GM23338 (cell line): ENCODE measurements at regions not wholly inside any gene's neighbourhood (a gene's known extent, or its start where the extent isn't known, plus 50 kb on each side); places are given as distances from the start of the nearest gene placed in this dataset.

Experiments
- ATAC-seq: fragments of 200-7000 bp; cut with Tn5 transposase; 3 replicates; pipeline ENCODE4 v1.9.1; 2020
- DNase-seq: peaks from one replicate; pipeline ENCODE4 v3.0.0-alpha.2; 2015; ENCODE audit warnings: low spot score
- H2AFZ ChIP-seq: fragments of 200-600 bp; sonication (generic); 2 replicates; pipeline ENCODE4 v1.8.0; 2016; ENCODE audit warnings: antibody characterized with exemption, mild to moderate bottlenecking, moderate library complexity
- H3F3A ChIP-seq: fragments of 200-600 bp; sonication (generic); replicated peaks from 2 replicates; pipeline ENCODE4 v1.8.0; 2017; ENCODE audit warnings: antibody characterized with exemption, mixed run types, low read depth
- H3K27ac ChIP-seq: fragments of 200-600 bp; sonication (generic); 2 replicates; pipeline ENCODE4 v1.6.1; 2016; ENCODE audit warnings: low read depth
- H3K27me3 ChIP-seq: fragments of 200-600 bp; sonication (generic); 2 replicates; pipeline ENCODE4 v1.8.0; 2016; ENCODE audit warnings: mild to moderate bottlenecking, mixed run types, moderate library complexity; ENCODE audit not compliant: insufficient read depth
- H3K36me3 ChIP-seq: fragments of 200-600 bp; sonication (generic); 2 replicates; pipeline ENCODE4 v1.8.0; 2016; ENCODE audit warnings: mild to moderate bottlenecking; ENCODE audit not compliant: insufficient read depth
- H3K4me1 ChIP-seq: fragments of 200-600 bp; sonication (generic); 2 replicates; pipeline ENCODE4 v1.8.0; 2016; ENCODE audit warnings: mild to moderate bottlenecking, moderate library complexity; ENCODE audit not compliant: insufficient read depth
- H3K4me2 ChIP-seq: fragments of 200-600 bp; sonication (generic); 2 replicates; pipeline ENCODE4 v1.7.1; 2017; ENCODE audit warnings: mixed run types
- H3K4me3 ChIP-seq: fragments of 200-600 bp; sonication (generic); 2 replicates; pipeline ENCODE4 v1.6.1; 2016; ENCODE audit warnings: mixed run types
- H3K79me2 ChIP-seq: fragments of 200-600 bp; sonication (generic); replicated peaks from 2 replicates; pipeline ENCODE4 v1.8.0; 2017; ENCODE audit warnings: mild to moderate bottlenecking; ENCODE audit not compliant: insufficient read depth
- H3K9me2 ChIP-seq: fragments of 200-600 bp; sonication (generic); 2 replicates; pipeline ENCODE4 v1.8.0; 2017; ENCODE audit not compliant: insufficient read depth
- H4K20me1 ChIP-seq: fragments of 200-600 bp; sonication (generic); replicated peaks from 2 replicates; pipeline ENCODE4 v1.8.0; 2017; ENCODE audit warnings: mild to moderate bottlenecking; ENCODE audit not compliant: insufficient read depth
- H3K27ac Mint-ChIP-seq: 2 replicates; pipeline ENCODE4 v1.8.0; 2020; ENCODE audit warnings: inconsistent platforms, mild to moderate bottlenecking, moderate library complexity, mixed read lengths
- H3K27me3 Mint-ChIP-seq: 3 replicates; pipeline ENCODE4 v1.8.0; 2022; ENCODE audit warnings: low read depth, mild to moderate bottlenecking, moderate library complexity, mixed read lengths, inconsistent platforms; ENCODE audit not compliant: insufficient read depth, poor library complexity
- H3K36me3 Mint-ChIP-seq: 3 replicates; pipeline ENCODE4 v1.8.0; 2021; ENCODE audit warnings: low read depth, mild to moderate bottlenecking, inconsistent platforms, moderate library complexity, mixed read lengths
- H3K4me1 Mint-ChIP-seq: 3 replicates; pipeline ENCODE4 v1.8.0; 2020; ENCODE audit warnings: mild to moderate bottlenecking, inconsistent platforms, mixed read lengths
- H3K4me3 Mint-ChIP-seq: 3 replicates; pipeline ENCODE4 v1.8.0; 2021; ENCODE audit warnings: moderate library complexity, mild to moderate bottlenecking, inconsistent platforms, mixed read lengths
- H3K9me3 Mint-ChIP-seq: 3 replicates; pipeline ENCODE4 v1.8.0; 2020; ENCODE audit warnings: moderate library complexity, mild to moderate bottlenecking, inconsistent platforms, mixed read lengths
- CREB1 ChIP-seq: fragments of 250-450 bp; sonication (Bioruptor Pico); IDR thresholded peaks from 2 replicates; pipeline ENCODE4 v1.5.0; 2020; ENCODE audit warnings: low read depth, mild to moderate bottlenecking, moderate library complexity
- EZH2 ChIP-seq: fragments of 200-600 bp; sonication (generic); IDR thresholded peaks from one replicate; pipeline ENCODE4 v1.8.0; 2017; ENCODE audit warnings: antibody characterized with exemption, mild to moderate bottlenecking, low read depth; ENCODE audit not compliant: unreplicated experiment
- EZH2phosphoT487 ChIP-seq: fragments of 200-600 bp; sonication (generic); IDR thresholded peaks from one replicate; pipeline ENCODE4 v1.8.1; 2018; ENCODE audit warnings: antibody characterized with exemption; ENCODE audit not compliant: unreplicated experiment
- JUNB ChIP-seq: IDR thresholded peaks from one replicate; pipeline ENCODE4 v1.6.1; 2016; ENCODE audit warnings: antibody characterized with exemption; ENCODE audit not compliant: unreplicated experiment
- NANOG ChIP-seq: IDR thresholded peaks from 2 replicates; pipeline ENCODE4 v1.6.1; 2016; ENCODE audit warnings: antibody characterized with exemption, borderline replicate concordance
- POLR2AphosphoS5 ChIP-seq: IDR thresholded peaks from 2 replicates; pipeline ENCODE4 v1.6.1; 2016; ENCODE audit warnings: antibody characterized with exemption, low read depth
- STAT1 ChIP-seq: IDR thresholded peaks from one replicate; pipeline ENCODE4 v1.6.1; 2016; ENCODE audit warnings: antibody characterized with exemption; ENCODE audit not compliant: unreplicated experiment
- ZNF114 ChIP-seq: fragments of 250-450 bp; sonication (Bioruptor Pico); IDR thresholded peaks from 2 replicates; pipeline ENCODE4 v1.5.0; 2020; ENCODE audit warnings: mild to moderate bottlenecking, moderate library complexity
- ZNF331 ChIP-seq: fragments of 250-450 bp; sonication (Bioruptor Pico); IDR thresholded peaks from 2 replicates; pipeline ENCODE4 v1.5.0; 2020; ENCODE audit warnings: low read depth, mild to moderate bottlenecking, moderate library complexity
- TF ChIP-seq, protein P1 (sequence below): fragments of 250-450 bp; sonication (Bioruptor Pico); IDR thresholded peaks from 2 replicates; pipeline ENCODE4 v1.5.0; 2020; ENCODE audit warnings: mild to moderate bottlenecking, moderate library complexity
- TF ChIP-seq, protein P2 (sequence below), 2 experiments: fragments of 200-600 bp in 1 of 2; sonication (generic) in 1 of 2; conservative IDR thresholded peaks; 2 replicates each; pipeline versions ENCODE4 v1.5.1 to v1.6.1; 2016 to 2017; ENCODE audit warnings: antibody characterized with exemption in 2 of 2, low read depth in 2 of 2, mild to moderate bottlenecking in 2 of 2, moderate library complexity in 1 of 2
- TF ChIP-seq, protein P3 (sequence below): IDR thresholded peaks from one replicate; pipeline ENCODE4 v1.6.1; 2018; ENCODE audit warnings: antibody characterized with exemption; ENCODE audit not compliant: unreplicated experiment
- TF ChIP-seq, protein P4 (sequence below): IDR thresholded peaks from 2 replicates; pipeline ENCODE4 v1.6.1; 2016; ENCODE audit warnings: antibody characterized with exemption

DNA sequence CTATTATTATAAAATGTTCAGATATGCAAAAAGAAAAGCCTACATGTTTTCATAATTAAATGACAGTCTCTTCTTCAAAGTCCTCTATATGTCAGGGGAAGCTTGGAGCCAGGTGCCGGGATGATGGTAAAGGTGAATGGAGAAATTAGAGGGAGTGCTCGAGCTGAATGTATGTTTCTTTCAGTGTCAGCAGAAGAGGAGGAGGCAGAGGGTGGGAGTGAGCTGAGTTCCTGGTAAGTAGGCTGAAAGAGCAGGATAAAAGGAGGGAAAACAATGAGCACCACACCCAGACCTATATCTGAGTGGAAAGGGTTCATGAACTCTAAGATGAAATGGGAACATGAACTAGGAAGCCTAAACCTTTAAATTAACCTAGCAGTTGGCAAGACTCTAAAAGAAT lies 307.6 kb upstream of the NBEA start:
- peaks cover 12% of the 10 kb centered on the region; the same call in 1 of the 2 replicates for H3K9me2 ChIP-seq
- Mint-ChIP-seq H3K27ac (no peak overlapping the region), H3K36me3 (0 out of 3 replicates have a peak, but pooled peaks cover 4% of the 10 kb centered on the region), H3K4me1 (peaks cover 22% of the 10 kb centered on the region), H3K27me3 (peaks cover 5% of the 10 kb centered on the region), H3K4me3 (no peak overlapping the region), H3K9me3 (peaks cover 5% of the 10 kb centered on the region; the same call in 2 of the 3 replicates)
- no peaks in the 10 kb centered on the region for H3K36me3 ChIP-seq
- H3K4me3 ChIP-seq = no peak overlapping the region
- no peak for ATAC-seq
- TF ChIP-seq POLR2AphosphoS5 (no peak), ZNF331 (CRISPR knock-in tag) (no peak), ZNF114 (CRISPR knock-in tag) (no peak), EZH2phosphoT487 (no peak), EZH2 (no peak), NANOG (no peak), STAT1 (no peak), CREB1 (CRISPR knock-in tag) (no peak), JUNB (no peak)
- TF ChIP-seq, protein P1, sequence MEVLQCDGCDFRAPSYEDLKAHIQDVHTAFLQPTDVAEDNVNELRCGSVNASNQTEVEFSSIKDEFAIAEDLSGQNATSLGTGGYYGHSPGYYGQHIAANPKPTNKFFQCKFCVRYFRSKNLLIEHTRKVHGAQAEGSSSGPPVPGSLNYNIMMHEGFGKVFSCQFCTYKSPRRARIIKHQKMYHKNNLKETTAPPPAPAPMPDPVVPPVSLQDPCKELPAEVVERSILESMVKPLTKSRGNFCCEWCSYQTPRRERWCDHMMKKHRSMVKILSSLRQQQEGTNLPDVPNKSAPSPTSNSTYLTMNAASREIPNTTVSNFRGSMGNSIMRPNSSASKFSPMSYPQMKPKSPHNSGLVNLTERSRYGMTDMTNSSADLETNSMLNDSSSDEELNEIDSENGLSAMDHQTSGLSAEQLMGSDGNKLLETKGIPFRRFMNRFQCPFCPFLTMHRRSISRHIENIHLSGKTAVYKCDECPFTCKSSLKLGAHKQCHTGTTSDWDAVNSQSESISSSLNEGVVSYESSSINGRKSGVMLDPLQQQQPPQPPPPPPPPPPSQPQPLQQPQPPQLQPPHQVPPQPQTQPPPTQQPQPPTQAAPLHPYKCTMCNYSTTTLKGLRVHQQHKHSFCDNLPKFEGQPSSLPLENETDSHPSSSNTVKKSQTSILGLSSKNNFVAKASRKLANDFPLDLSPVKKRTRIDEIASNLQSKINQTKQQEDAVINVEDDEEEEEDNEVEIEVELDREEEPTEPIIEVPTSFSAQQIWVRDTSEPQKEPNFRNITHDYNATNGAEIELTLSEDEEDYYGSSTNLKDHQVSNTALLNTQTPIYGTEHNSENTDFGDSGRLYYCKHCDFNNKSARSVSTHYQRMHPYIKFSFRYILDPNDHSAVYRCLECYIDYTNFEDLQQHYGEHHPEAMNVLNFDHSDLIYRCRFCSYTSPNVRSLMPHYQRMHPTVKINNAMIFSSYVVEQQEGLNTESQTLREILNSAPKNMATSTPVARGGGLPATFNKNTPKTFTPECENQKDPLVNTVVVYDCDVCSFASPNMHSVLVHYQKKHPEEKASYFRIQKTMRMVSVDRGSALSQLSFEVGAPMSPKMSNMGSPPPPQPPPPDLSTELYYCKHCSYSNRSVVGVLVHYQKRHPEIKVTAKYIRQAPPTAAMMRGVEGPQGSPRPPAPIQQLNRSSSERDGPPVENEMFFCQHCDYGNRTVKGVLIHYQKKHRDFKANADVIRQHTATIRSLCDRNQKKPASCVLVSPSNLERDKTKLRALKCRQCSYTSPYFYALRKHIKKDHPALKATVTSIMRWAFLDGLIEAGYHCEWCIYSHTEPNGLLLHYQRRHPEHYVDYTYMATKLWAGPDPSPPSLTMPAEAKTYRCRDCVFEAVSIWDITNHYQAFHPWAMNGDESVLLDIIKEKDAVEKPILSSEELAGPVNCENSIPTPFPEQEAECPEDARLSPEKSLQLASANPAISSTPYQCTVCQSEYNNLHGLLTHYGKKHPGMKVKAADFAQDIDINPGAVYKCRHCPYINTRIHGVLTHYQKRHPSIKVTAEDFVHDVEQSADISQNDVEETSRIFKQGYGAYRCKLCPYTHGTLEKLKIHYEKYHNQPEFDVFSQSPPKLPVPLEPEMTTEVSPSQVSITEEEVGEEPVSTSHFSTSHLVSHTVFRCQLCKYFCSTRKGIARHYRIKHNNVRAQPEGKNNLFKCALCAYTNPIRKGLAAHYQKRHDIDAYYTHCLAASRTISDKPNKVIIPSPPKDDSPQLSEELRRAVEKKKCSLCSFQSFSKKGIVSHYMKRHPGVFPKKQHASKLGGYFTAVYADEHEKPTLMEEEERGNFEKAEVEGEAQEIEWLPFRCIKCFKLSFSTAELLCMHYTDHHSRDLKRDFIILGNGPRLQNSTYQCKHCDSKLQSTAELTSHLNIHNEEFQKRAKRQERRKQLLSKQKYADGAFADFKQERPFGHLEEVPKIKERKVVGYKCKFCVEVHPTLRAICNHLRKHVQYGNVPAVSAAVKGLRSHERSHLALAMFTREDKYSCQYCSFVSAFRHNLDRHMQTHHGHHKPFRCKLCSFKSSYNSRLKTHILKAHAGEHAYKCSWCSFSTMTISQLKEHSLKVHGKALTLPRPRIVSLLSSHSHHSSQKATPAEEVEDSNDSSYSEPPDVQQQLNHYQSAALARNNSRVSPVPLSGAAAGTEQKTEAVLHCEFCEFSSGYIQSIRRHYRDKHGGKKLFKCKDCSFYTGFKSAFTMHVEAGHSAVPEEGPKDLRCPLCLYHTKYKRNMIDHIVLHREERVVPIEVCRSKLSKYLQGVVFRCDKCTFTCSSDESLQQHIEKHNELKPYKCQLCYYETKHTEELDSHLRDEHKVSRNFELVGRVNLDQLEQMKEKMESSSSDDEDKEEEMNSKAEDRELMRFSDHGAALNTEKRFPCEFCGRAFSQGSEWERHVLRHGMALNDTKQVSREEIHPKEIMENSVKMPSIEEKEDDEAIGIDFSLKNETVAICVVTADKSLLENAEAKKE (CRISPR knock-in tag) = no peak
- TF ChIP-seq, protein P2, sequence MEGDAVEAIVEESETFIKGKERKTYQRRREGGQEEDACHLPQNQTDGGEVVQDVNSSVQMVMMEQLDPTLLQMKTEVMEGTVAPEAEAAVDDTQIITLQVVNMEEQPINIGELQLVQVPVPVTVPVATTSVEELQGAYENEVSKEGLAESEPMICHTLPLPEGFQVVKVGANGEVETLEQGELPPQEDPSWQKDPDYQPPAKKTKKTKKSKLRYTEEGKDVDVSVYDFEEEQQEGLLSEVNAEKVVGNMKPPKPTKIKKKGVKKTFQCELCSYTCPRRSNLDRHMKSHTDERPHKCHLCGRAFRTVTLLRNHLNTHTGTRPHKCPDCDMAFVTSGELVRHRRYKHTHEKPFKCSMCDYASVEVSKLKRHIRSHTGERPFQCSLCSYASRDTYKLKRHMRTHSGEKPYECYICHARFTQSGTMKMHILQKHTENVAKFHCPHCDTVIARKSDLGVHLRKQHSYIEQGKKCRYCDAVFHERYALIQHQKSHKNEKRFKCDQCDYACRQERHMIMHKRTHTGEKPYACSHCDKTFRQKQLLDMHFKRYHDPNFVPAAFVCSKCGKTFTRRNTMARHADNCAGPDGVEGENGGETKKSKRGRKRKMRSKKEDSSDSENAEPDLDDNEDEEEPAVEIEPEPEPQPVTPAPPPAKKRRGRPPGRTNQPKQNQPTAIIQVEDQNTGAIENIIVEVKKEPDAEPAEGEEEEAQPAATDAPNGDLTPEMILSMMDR (conservative IDR thresholded peaks at IDR 0.05; ENCODE audit: low read depth in 2 of 2) = no peak
- TF ChIP-seq, protein P3, sequence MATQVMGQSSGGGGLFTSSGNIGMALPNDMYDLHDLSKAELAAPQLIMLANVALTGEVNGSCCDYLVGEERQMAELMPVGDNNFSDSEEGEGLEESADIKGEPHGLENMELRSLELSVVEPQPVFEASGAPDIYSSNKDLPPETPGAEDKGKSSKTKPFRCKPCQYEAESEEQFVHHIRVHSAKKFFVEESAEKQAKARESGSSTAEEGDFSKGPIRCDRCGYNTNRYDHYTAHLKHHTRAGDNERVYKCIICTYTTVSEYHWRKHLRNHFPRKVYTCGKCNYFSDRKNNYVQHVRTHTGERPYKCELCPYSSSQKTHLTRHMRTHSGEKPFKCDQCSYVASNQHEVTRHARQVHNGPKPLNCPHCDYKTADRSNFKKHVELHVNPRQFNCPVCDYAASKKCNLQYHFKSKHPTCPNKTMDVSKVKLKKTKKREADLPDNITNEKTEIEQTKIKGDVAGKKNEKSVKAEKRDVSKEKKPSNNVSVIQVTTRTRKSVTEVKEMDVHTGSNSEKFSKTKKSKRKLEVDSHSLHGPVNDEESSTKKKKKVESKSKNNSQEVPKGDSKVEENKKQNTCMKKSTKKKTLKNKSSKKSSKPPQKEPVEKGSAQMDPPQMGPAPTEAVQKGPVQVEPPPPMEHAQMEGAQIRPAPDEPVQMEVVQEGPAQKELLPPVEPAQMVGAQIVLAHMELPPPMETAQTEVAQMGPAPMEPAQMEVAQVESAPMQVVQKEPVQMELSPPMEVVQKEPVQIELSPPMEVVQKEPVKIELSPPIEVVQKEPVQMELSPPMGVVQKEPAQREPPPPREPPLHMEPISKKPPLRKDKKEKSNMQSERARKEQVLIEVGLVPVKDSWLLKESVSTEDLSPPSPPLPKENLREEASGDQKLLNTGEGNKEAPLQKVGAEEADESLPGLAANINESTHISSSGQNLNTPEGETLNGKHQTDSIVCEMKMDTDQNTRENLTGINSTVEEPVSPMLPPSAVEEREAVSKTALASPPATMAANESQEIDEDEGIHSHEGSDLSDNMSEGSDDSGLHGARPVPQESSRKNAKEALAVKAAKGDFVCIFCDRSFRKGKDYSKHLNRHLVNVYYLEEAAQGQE = no peak
- TF ChIP-seq, protein P4, sequence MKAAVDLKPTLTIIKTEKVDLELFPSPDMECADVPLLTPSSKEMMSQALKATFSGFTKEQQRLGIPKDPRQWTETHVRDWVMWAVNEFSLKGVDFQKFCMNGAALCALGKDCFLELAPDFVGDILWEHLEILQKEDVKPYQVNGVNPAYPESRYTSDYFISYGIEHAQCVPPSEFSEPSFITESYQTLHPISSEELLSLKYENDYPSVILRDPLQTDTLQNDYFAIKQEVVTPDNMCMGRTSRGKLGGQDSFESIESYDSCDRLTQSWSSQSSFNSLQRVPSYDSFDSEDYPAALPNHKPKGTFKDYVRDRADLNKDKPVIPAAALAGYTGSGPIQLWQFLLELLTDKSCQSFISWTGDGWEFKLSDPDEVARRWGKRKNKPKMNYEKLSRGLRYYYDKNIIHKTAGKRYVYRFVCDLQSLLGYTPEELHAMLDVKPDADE = no peak
- H3F3A ChIP-seq = no peaks in the 10 kb centered on the region
- H3K4me1 ChIP-seq = peaks cover 11% of the 10 kb centered on the region; the same call in 1 of the 2 replicates
- H3K79me2 ChIP-seq = no peaks in the 10 kb centered on the region
- H3K4me2 ChIP-seq = no peak overlapping the region
- DNase-seq = no peak
- H4K20me1 ChIP-seq = no peaks in the 10 kb centered on the region
- H2AFZ ChIP-seq = no peak overlapping the region
- H3K27me3 ChIP-seq = no peaks in the 10 kb centered on the region
- H3K27ac ChIP-seq = no peak overlapping the region
